SJSA1 (cell line): ENCODE measurements at regions not wholly inside any gene's neighbourhood (a gene's known extent, or its start where the extent isn't known, plus 50 kb on each side); places are given as distances from the start of the nearest gene placed in this dataset.

ENCODE experiments used
- DNase-seq, 2 experiments: peaks; one replicate each; pipeline ENCODE4 v3.0.0-alpha.2; 2015 to 2020; ENCODE audit warnings: low spot score in 2 of 2, low read depth in 1 of 2
- H3K27ac ChIP-seq: fragments of 250-450 bp; sonication (Bioruptor Pico); 2 replicates; pipeline ENCODE4 v1.5.1; 2020; ENCODE audit warnings: mild to moderate bottlenecking, moderate library complexity
- H3K27me3 ChIP-seq: fragments of 250-450 bp; sonication (Bioruptor Pico); replicated peaks from 2 replicates; pipeline ENCODE4 v1.5.1; 2020; ENCODE audit warnings: mild to moderate bottlenecking, moderate library complexity
- H3K36me3 ChIP-seq: fragments of 250-450 bp; sonication (Bioruptor Pico); 2 replicates; pipeline ENCODE4 v1.5.1; 2020; ENCODE audit warnings: mild to moderate bottlenecking
- H3K4me1 ChIP-seq: fragments of 250-450 bp; sonication (Bioruptor Pico); replicated peaks from 2 replicates; pipeline ENCODE4 v1.6.1; 2021; ENCODE audit warnings: mild to moderate bottlenecking
- H3K4me3 ChIP-seq: fragments of 250-450 bp; sonication (Bioruptor Pico); 2 replicates; pipeline ENCODE4 v1.5.1; 2020; ENCODE audit warnings: mild to moderate bottlenecking
- H3K9me3 ChIP-seq: fragments of 250-450 bp; sonication (Bioruptor Pico); replicated peaks from 2 replicates; pipeline ENCODE4 v1.5.1; 2020; ENCODE audit warnings: mild to moderate bottlenecking

DNA sequence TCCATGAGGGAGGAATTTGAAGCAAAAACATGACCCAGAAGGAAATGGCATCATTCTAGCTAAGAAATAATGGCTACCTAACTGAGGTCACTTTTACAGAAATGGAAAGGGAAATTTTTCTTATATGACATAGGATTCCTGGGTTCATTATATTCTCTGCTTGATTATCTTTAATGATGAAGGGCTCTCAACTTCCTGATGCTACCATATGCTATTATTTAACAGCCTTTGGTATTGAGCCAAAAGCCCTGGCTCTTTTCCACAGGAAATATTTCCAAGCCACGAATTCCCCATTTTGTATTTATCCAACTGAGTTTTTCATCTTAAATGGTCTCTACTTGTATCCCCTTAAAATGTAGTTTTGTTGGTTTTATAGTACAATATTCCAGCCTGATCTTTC, 63.2 kb upstream of the NPAS2 start:
- H3K27me3 ChIP-seq, result no peaks in the 10 kb centered on the region
- peaks cover 32% of the 10 kb centered on the region for H3K4me1 ChIP-seq
- 0 out of 2 replicates have a peak, but pooled peaks cover 2% of the 10 kb centered on the region for H3K9me3 ChIP-seq
- H3K27ac ChIP-seq, result no peak overlapping the region
- DNase-seq, result no peak
- no peaks in the 10 kb centered on the region for H3K36me3 ChIP-seq
- H3K4me3 ChIP-seq, result no peak overlapping the region

- Histone ChIP-seq H3K27ac (no peak overlapping the region), H3K9me3 (no peaks in the 10 kb centered on the region), H3K27me3 (no peaks in the 10 kb centered on the region), H3K4me3 (no peak overlapping the region), H3K4me1 (peaks cover 22% of the 10 kb centered on the region), H3K36me3 (no peaks in the 10 kb centered on the region)
- DNase-seq, result peak; percentile 65 to 78
Observed at GRCh38 chr2:100757621-100758394, 62.1 kb upstream of the NPAS2 start.

GRCh38 chr2:100759901-100760300, 60.0 kb upstream of the NPAS2 start:
- Histone ChIP-seq H3K4me1 (peaks cover 19% of the 10 kb centered on the region), H3K9me3 (no peaks in the 10 kb centered on the region), H3K36me3 (no peaks in the 10 kb centered on the region), H3K27ac (no peak overlapping the region), H3K4me3 (no peak overlapping the region), H3K27me3 (no peaks in the 10 kb centered on the region)
- DNase-seq, result no peak

DNA sequence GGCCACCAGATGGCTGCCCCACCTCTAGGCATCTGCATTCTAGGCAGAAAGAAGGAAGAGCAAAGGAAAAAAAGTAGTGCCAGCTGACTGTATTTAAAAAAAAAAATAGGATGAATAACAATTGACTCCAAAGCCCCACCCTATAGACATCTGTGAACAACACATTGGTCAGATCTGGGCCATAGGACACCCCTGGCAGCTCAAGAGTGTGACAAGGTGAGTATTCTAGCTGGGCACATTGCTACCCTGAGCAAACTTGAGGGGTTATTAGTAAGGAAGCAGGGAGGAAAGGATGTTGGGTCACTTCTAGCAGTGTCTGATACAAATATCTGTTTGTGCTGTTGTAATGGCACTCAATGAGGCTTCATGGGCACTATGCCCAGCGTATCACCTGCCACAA, 58.6 kb upstream of the NPAS2 start:
- H3K4me1 ChIP-seq, result peaks cover 22% of the 10 kb centered on the region
- no peak overlapping the region for H3K27ac ChIP-seq
- H3K4me3 ChIP-seq, result no peak overlapping the region
- no peaks in the 10 kb centered on the region for H3K9me3 ChIP-seq
- H3K36me3 ChIP-seq, result no peaks in the 10 kb centered on the region
- DNase-seq, result no peak
- H3K27me3 ChIP-seq, result no peaks in the 10 kb centered on the region

- Histone ChIP-seq H3K27me3 (no peaks in the 10 kb centered on the region), H3K36me3 (no peaks in the 10 kb centered on the region), H3K27ac (no peak overlapping the region), H3K9me3 (no peaks in the 10 kb centered on the region), H3K4me3 (no peak overlapping the region), H3K4me1 (peaks cover 22% of the 10 kb centered on the region)
- DNase-seq, result no peak
Observed at GRCh38 chr2:100764430-100764829, 55.5 kb upstream of the NPAS2 start.

GRCh38 chr2:100765481-100765880, 54.5 kb upstream of the NPAS2 start:
- no peak for DNase-seq
- H3K27ac ChIP-seq, result no peak overlapping the region
- H3K9me3 ChIP-seq, result no peaks in the 10 kb centered on the region
- H3K4me1 ChIP-seq, result peaks cover 22% of the 10 kb centered on the region
- no peaks in the 10 kb centered on the region for H3K36me3 ChIP-seq
- no peak overlapping the region for H3K4me3 ChIP-seq
- H3K27me3 ChIP-seq, result no peaks in the 10 kb centered on the region

GRCh38 chr2:100766256-100766655, 53.7 kb upstream of the NPAS2 start:
- H3K36me3 ChIP-seq, result no peaks in the 10 kb centered on the region
- DNase-seq, result no peak
- H3K4me3 ChIP-seq, result no peak overlapping the region
- peaks cover 22% of the 10 kb centered on the region for H3K4me1 ChIP-seq
- no peaks in the 10 kb centered on the region for H3K9me3 ChIP-seq
- no peak overlapping the region for H3K27ac ChIP-seq
- H3K27me3 ChIP-seq, result no peaks in the 10 kb centered on the region

DNA sequence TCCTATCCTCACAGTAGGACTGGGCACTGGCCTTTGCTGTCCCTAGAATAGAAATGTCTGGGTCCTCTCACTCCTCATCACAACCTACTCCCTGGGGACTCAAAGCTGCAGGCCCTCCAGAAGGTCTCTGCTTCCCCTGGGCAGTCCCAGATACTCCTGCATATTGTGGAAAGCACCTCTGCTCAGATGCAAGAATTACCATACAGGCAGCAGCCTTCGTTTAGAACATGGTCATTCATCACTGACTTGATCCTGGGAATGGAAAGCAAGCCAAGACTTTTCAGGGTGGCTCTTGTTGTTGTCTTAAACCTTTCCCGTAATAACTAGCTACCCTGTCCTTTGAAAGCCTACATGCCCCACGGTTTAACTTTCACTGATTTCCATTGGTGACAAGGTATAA, 53.1 kb upstream of the NPAS2 start:
- Histone ChIP-seq H3K4me3 (no peak overlapping the region), H3K36me3 (no peaks in the 10 kb centered on the region), H3K27me3 (no peaks in the 10 kb centered on the region), H3K27ac (no peak overlapping the region), H3K9me3 (no peaks in the 10 kb centered on the region), H3K4me1 (peaks cover 22% of the 10 kb centered on the region)
- no peak for DNase-seq

DNA sequence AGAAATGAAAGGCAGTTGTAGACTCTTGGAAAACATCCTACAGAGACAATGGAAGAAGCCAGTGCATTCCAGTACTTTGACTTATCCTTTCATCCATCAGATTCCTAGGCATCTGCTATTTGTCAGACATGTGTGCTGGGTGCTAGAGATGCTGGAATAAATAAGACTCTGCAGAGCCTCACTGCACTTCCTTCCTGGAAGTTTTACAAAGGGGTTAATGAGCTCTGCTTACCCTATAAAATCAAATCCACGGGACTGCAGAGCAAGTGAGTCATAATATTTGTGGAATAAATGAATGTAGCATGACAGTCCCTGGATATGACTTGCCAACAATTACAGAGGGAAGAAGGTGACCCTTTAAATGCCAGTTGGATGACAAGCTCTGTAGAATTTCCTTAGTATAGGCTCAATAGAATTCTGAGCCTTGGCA, 52.7 kb upstream of the NPAS2 start:
- DNase-seq, result peak in 1 of 2 experiments; percentile 57
- H3K27ac ChIP-seq, result peak overlapping the region; percentile 28; the same call in 1 of the 2 replicates
- H3K9me3 ChIP-seq, result no peaks in the 10 kb centered on the region

DNA sequence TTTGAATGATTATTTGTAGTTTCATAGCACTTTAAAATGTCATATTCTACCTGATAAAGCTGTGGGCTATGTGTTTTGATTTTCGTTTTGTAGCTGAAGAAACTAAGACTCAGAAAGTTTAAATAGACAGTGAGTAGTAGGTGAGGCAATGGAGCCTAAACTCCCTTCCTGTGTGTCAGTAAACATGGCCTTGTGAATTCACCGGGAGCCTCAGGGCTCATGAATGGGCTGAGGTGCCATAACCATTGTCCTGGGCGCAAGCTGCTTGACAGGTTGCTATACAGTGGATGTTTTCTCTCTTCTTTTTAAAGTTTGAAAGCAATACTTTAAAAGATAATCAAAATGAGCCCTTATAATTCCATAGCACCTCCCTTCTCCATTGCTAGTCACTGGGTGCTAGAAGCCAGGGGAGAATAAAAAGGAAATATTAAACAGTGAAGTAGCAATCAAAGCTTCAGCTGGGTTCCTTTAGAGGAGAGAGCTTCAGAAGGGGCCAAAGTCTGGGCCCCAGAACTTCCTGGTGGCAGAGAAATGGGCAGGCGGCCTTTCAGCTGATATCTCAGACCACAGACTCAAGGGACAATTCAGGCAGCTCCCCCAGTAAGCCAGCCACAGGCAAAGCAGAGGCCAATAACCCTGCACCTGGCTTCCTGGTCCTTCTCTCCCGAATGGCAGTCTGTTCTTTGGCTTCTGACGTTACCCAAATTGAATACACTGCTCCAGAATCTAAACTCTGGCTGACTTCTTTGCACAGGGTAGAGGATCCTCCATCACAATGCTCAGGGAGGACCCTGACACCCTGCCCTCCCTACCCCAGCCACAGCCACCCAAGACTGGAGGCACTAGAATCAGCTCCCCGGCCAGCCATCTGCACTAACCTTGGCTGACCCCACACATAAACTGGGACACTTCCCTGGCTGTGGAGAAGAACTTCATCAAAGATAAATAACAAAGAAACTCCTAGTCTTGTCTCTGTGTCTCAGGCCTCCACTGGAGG, 51.8 kb upstream of the NPAS2 start:
- DNase-seq, result no peak
- H3K36me3 ChIP-seq, result no peaks in the 10 kb centered on the region
- H3K4me3 ChIP-seq, result no peak overlapping the region
- peaks cover 29% of the 10 kb centered on the region for H3K4me1 ChIP-seq
- no peaks in the 10 kb centered on the region; the same call in 1 of the 2 replicates for H3K9me3 ChIP-seq
- H3K27ac ChIP-seq, result peak overlapping the region; percentile 28; the same call in 1 of the 2 replicates
- H3K27me3 ChIP-seq, result no peaks in the 10 kb centered on the region

More for the DNA sequence above, 52.7 kb upstream of the NPAS2 start:
- Histone ChIP-seq H3K27me3 (no peaks in the 10 kb centered on the region), H3K4me3 (no peak overlapping the region), H3K4me1 (peaks cover 24% of the 10 kb centered on the region), H3K36me3 (no peaks in the 10 kb centered on the region)
